A673 (cell line): ENCODE measurements at regions not wholly inside any gene's neighbourhood (a gene's known extent, or its start where the extent isn't known, plus 50 kb on each side); places are given as distances from the start of the nearest gene placed in this dataset.

ENCODE experiments used
- BruUV-seq: library from RNA; stranded (reverse); fragments of 400-500 nt; replicated peaks from 2 replicates; lab custom pipeline; 2021; lab: Mats Ljungman, UMichigan
- CTCF ChIA-PET: fragments of 300-600 bp; sonication (Branson Sonifier 250); formaldehyde crosslinking; loops from one replicate; lab custom pipeline; 2022; ENCODE audit warnings: antibody characterized with exemption; lab: Charles Lee
- POLR2A ChIA-PET: fragments of 300-600 bp; sonication (Branson Sonifier 250); formaldehyde crosslinking; loops from one replicate; lab custom pipeline; 2022; ENCODE audit warnings: antibody characterized with exemption; ENCODE audit not compliant: low non-redundant PET; lab: Charles Lee
- DNase-seq: peaks from one replicate; pipeline ENCODE4 v3.0.0-alpha.2; 2015; ENCODE audit warnings: low spot score
- H3K27ac ChIP-seq: fragments of 200-600 bp; sonication (generic); 2 replicates; pipeline ENCODE4 v1.5.1; 2016; ENCODE audit warnings: mixed run types, low read depth, mild to moderate bottlenecking, mixed read lengths, antibody characterized with exemption, low read length; ENCODE audit not compliant: poor library complexity, severe bottlenecking
- H3K27me3 ChIP-seq: fragments of 200-600 bp; sonication (generic); replicated peaks from 2 replicates; pipeline ENCODE4 v1.6.1; 2017; ENCODE audit warnings: mixed run types, low read depth, mild to moderate bottlenecking, mixed read lengths, antibody characterized with exemption, low read length; ENCODE audit not compliant: insufficient read depth, poor library complexity
- H3K36me3 ChIP-seq: fragments of 200-600 bp; sonication (generic); 2 replicates; pipeline ENCODE4 v1.6.1; 2016; ENCODE audit warnings: mixed run types, mild to moderate bottlenecking, mixed read lengths, antibody characterized with exemption, low read length; ENCODE audit not compliant: insufficient read depth, poor library complexity, severe bottlenecking
- H3K4me1 ChIP-seq: fragments of 200-600 bp; sonication (generic); 2 replicates; pipeline ENCODE4 v1.6.1; 2017; ENCODE audit warnings: mixed run types, mild to moderate bottlenecking, mixed read lengths, antibody characterized with exemption, low read length; ENCODE audit not compliant: insufficient read depth, poor library complexity, severe bottlenecking
- H3K4me3 ChIP-seq: fragments of 200-600 bp; sonication (generic); 2 replicates; pipeline ENCODE4 v1.5.1; 2016; ENCODE audit warnings: low read depth, mixed run types, mild to moderate bottlenecking, mixed read lengths, low read length; ENCODE audit not compliant: poor library complexity, severe bottlenecking
- H3K9me3 ChIP-seq: fragments of 200-600 bp; sonication (generic); 2 replicates; pipeline ENCODE4 v1.6.1; 2016; ENCODE audit warnings: mixed run types, low read depth, mild to moderate bottlenecking, mixed read lengths, antibody characterized with exemption, low read length; ENCODE audit not compliant: poor library complexity, severe bottlenecking
- EZH2 ChIP-seq: fragments of 200-600 bp; sonication (generic); IDR thresholded peaks from 2 replicates; pipeline ENCODE4 v1.6.1; 2017; ENCODE audit warnings: borderline replicate concordance, low read depth, mild to moderate bottlenecking, mixed read lengths, antibody characterized with exemption, low read length; ENCODE audit not compliant: poor library complexity, severe bottlenecking
- intact Hi-C: fragments of 100-400 bp; cut with micrococcal nuclease; formaldehyde crosslinking; loops from one replicate; pipeline ENCODE4 v1.10.0; 2022; ENCODE audit not compliant: unreplicated experiment
- TF ChIP-seq, protein P1 (sequence below): fragments of 300-800, 200-600 bp; sonication (generic); conservative IDR thresholded peaks from 2 replicates; pipeline ENCODE4 v1.5.1; 2017; ENCODE audit warnings: low read depth, mild to moderate bottlenecking, antibody characterized with exemption, low read length, moderate library complexity, mixed read lengths

DNA sequence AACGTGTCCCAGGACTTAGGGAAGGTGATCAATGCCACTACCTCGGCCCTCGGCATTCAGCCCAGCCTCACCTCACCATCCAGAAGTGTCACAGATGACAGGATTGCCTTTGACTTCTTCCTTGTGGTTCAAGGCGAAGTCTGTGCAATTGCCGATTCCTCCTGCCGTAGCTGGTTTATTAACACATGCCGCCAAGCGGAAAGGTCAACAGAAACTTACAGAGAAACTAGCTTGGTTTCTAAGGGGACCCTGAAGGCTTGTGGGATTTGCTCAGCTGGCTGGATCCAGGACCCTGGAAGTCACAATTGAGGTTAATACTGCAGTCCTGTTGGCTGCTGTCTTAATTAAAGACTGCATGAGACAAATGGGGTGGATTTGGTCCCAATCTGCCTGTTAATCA is 65.6 kb downstream of the SHANK2 start:
- TF ChIP-seq EZH2 = no peak
- TF ChIP-seq, protein P1, sequence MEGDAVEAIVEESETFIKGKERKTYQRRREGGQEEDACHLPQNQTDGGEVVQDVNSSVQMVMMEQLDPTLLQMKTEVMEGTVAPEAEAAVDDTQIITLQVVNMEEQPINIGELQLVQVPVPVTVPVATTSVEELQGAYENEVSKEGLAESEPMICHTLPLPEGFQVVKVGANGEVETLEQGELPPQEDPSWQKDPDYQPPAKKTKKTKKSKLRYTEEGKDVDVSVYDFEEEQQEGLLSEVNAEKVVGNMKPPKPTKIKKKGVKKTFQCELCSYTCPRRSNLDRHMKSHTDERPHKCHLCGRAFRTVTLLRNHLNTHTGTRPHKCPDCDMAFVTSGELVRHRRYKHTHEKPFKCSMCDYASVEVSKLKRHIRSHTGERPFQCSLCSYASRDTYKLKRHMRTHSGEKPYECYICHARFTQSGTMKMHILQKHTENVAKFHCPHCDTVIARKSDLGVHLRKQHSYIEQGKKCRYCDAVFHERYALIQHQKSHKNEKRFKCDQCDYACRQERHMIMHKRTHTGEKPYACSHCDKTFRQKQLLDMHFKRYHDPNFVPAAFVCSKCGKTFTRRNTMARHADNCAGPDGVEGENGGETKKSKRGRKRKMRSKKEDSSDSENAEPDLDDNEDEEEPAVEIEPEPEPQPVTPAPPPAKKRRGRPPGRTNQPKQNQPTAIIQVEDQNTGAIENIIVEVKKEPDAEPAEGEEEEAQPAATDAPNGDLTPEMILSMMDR = no peak
- POLR2A ChIA-PET = no interaction called here
- Histone ChIP-seq H3K36me3 (no peaks in the 10 kb centered on the region), H3K4me1 (no peaks in the 10 kb centered on the region), H3K4me3 (no peak overlapping the region), H3K9me3 (no peaks in the 10 kb centered on the region), H3K27ac (no peak overlapping the region), H3K27me3 (no peaks in the 10 kb centered on the region)
- BruUV-seq = no TSS peak
- CTCF ChIA-PET = no interaction called here
- intact Hi-C loops = no loop called here
- DNase-seq = no peak

DNA sequence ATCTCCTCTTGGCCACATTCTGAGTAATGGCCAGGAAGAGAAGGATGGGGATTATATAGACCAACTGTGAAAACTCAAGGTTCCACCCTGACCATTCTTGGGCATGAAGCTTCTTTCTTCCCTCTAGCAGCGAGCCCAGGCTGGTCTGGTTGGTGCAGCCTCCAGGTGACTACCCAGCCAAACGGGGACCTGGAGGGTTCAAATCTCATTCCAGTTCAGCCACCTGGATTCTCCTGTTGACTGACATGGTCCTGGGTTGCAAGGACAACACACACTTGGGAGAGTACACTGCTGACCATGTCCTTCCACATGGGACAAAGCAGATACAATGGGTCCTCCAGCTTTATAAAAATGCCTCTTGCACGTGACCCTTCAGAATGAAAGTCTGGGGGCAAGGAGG is 67.0 kb downstream of the SHANK2 start:
- intact Hi-C loops = no loop called here
- Histone ChIP-seq H3K9me3 (no peaks in the 10 kb centered on the region), H3K27me3 (no peaks in the 10 kb centered on the region), H3K27ac (no peak overlapping the region), H3K4me3 (no peak overlapping the region), H3K36me3 (no peaks in the 10 kb centered on the region), H3K4me1 (no peaks in the 10 kb centered on the region)
- POLR2A ChIA-PET = no interaction called here
- DNase-seq = no peak
- BruUV-seq = no TSS peak
- CTCF ChIA-PET = no interaction called here
- no peak for TF ChIP-seq EZH2
- TF ChIP-seq, protein P1 = no peak

DNA sequence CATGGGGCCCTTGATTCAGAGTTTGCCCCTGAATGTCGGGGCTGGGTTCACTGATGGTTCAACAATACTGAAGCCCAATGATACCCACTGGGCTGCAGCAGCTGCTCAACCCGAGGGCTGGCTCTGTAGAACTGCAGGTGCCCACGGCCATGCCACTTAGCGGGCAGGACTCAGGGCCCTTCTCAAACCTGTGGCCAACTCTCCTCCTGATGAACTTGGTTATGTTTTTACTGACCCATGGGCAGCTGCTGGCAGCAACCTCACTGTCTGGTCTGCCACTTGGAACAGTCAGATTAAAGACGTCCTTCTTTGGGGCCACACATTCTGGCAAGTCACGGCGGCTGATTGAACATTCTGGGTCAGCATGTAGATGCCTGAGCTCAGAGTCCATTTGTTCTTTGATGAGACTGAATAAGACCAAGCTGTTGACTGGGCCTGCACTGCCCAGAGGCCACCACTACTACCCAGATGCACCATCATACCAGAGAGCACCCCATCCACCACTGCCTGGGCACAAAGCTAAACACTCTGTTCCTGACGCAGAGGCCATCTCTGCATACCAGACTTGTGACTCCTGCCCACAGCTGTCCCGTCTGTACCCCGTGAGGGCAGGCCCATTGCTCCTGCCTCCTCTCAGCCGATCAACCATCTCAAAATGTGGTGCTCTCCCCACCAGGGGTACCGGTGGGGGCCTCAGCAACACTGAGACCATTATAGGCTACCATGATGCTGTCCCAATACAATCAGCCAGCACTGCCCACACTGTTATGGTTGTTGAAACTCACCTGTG is 67.8 kb downstream of the SHANK2 start:
- H3K9me3 ChIP-seq = no peaks in the 10 kb centered on the region
- no peaks in the 10 kb centered on the region for H3K27me3 ChIP-seq
- ChIA-PET CTCF (no interaction called here), POLR2A (interaction anchor here (0.7 kb wide), 1 partner anchor 16 kb away, joined by 3 read pairs; no protein-coding TSS in a partner anchor)
- no peaks in the 10 kb centered on the region for H3K4me1 ChIP-seq
- DNase-seq = no peak
- intact Hi-C loops = no loop called here
- no TSS peak for BruUV-seq
- no peaks in the 10 kb centered on the region for H3K36me3 ChIP-seq
- no peak overlapping the region for H3K4me3 ChIP-seq
- TF ChIP-seq EZH2 = no peak
- TF ChIP-seq, protein P1 = no peak
- no peak overlapping the region for H3K27ac ChIP-seq
